ENCODE measurements at regions not wholly inside any gene's neighbourhood (a gene's known extent, or its start where the extent isn't known, plus 50 kb on each side); places are given as distances from the start of the nearest gene placed in this dataset.

GRCh38 chr12:91854725-91855124 is 290.9 kb downstream of the BTG1 start:
- DNase-seq (ENCODE audit: low spot score): no peak
- no peak for TF ChIP-seq CTCF (conservative IDR thresholded peaks at IDR 0.05; ENCODE audit: low read depth, low read length)
- TF ChIP-seq EZH2 (IDR thresholded peaks at IDR 0.05; ENCODE audit: borderline replicate concordance, low read depth, low read length, poor library complexity, severe bottlenecking): no peak
- intact Hi-C loops (cut with micrococcal nuclease; ENCODE audit: unreplicated experiment): no loop called here
- H3K4me3 ChIP-seq (ENCODE audit: low read depth, low read length, poor library complexity, severe bottlenecking): no peak overlapping the region
- CTCF ChIA-PET: no interaction called here
- no peaks in the 10 kb centered on the region for H3K27me3 ChIP-seq (replicated peaks; ENCODE audit: insufficient read depth, low read depth, low read length, poor library complexity)
- POLR2A ChIA-PET (ENCODE audit: low non-redundant PET): no interaction called here
- BruUV-seq (replicated peaks): no TSS peak
- H3K9me3 ChIP-seq (ENCODE audit: low read depth, low read length, poor library complexity, severe bottlenecking): no peaks in the 10 kb centered on the region
- no peak overlapping the region for H3K27ac ChIP-seq (ENCODE audit: low read depth, low read length, poor library complexity, severe bottlenecking)
- no peaks in the 10 kb centered on the region for H3K36me3 ChIP-seq (ENCODE audit: insufficient read depth, low read length, poor library complexity, severe bottlenecking)
- no peaks in the 10 kb centered on the region for H3K4me1 ChIP-seq (ENCODE audit: insufficient read depth, low read length, poor library complexity, severe bottlenecking)

- H3K27me3 ChIP-seq (replicated peaks; ENCODE audit: insufficient read depth, low read depth, low read length, poor library complexity): no peaks in the 10 kb centered on the region
- ChIA-PET CTCF (no interaction called here), POLR2A (ENCODE audit: low non-redundant PET) (no interaction called here)
- H3K27ac ChIP-seq (ENCODE audit: low read depth, low read length, poor library complexity, severe bottlenecking): no peak overlapping the region
- H3K9me3 ChIP-seq (ENCODE audit: low read depth, low read length, poor library complexity, severe bottlenecking): no peaks in the 10 kb centered on the region
- no peaks in the 10 kb centered on the region for H3K36me3 ChIP-seq (ENCODE audit: insufficient read depth, low read length, poor library complexity, severe bottlenecking)
- BruUV-seq (replicated peaks): no TSS peak
- H3K4me3 ChIP-seq (ENCODE audit: low read depth, low read length, poor library complexity, severe bottlenecking): no peak overlapping the region
- H3K4me1 ChIP-seq (ENCODE audit: insufficient read depth, low read length, poor library complexity, severe bottlenecking): no peaks in the 10 kb centered on the region
- DNase-seq (ENCODE audit: low spot score): no peak
- intact Hi-C loops (cut with micrococcal nuclease; ENCODE audit: unreplicated experiment): no loop called here
- no peak for TF ChIP-seq EZH2 (IDR thresholded peaks at IDR 0.05; ENCODE audit: borderline replicate concordance, low read depth, low read length, poor library complexity, severe bottlenecking)
- TF ChIP-seq CTCF (conservative IDR thresholded peaks at IDR 0.05; ENCODE audit: low read depth, low read length): no peak
Measured at GRCh38 chr12:91853350-91854127, 292.1 kb downstream of the BTG1 start.

GRCh38 chr12:91852634-91853033 is 293.0 kb downstream of the BTG1 start:
- DNase-seq (ENCODE audit: low spot score): no peak
- TF ChIP-seq CTCF (conservative IDR thresholded peaks at IDR 0.05; ENCODE audit: low read depth, low read length) (no peak), EZH2 (IDR thresholded peaks at IDR 0.05; ENCODE audit: borderline replicate concordance, low read depth, low read length, poor library complexity, severe bottlenecking) (no peak)
- POLR2A ChIA-PET (ENCODE audit: low non-redundant PET): no interaction called here
- BruUV-seq (replicated peaks): no TSS peak
- Histone ChIP-seq H3K27me3 (replicated peaks; ENCODE audit: insufficient read depth, low read depth, low read length, poor library complexity) (no peaks in the 10 kb centered on the region), H3K36me3 (ENCODE audit: insufficient read depth, low read length, poor library complexity, severe bottlenecking) (no peaks in the 10 kb centered on the region), H3K4me1 (ENCODE audit: insufficient read depth, low read length, poor library complexity, severe bottlenecking) (no peaks in the 10 kb centered on the region), H3K27ac (ENCODE audit: low read depth, low read length, poor library complexity, severe bottlenecking) (no peak overlapping the region), H3K4me3 (ENCODE audit: low read depth, low read length, poor library complexity, severe bottlenecking) (no peak overlapping the region), H3K9me3 (ENCODE audit: low read depth, low read length, poor library complexity, severe bottlenecking) (no peaks in the 10 kb centered on the region)
- CTCF ChIA-PET: no interaction called here
- intact Hi-C loops (cut with micrococcal nuclease; ENCODE audit: unreplicated experiment): no loop called here

Measured in A673 (cell line).